OCI-LY1 (cell line): ENCODE measurements at regions not wholly inside any gene's neighbourhood (a gene's known extent, or its start where the extent isn't known, plus 50 kb on each side); places are given as distances from the start of the nearest gene placed in this dataset.

ENCODE experiments used
- H2AFZ ChIP-seq: fragments of 200-600 bp; sonication (generic), shearing (Covaris generic); 2 replicates; pipeline ENCODE4 v1.6.0; 2014; ENCODE audit warnings: antibody characterized with exemption, mild to moderate bottlenecking, low read length
- H3F3A ChIP-seq: fragments of 200-600 bp; sonication (generic), shearing (Covaris generic); 2 replicates; pipeline ENCODE4 v1.6.0; 2014; ENCODE audit warnings: mild to moderate bottlenecking, antibody characterized with exemption, low read length, moderate library complexity; ENCODE audit not compliant: insufficient read depth
- H3K27ac ChIP-seq: fragments of 200-600 bp; sonication (generic); 2 replicates; pipeline ENCODE4 v1.5.1; 2014; ENCODE audit warnings: low read length, mixed run types, mild to moderate bottlenecking, low read depth; ENCODE audit not compliant: poor library complexity, severe bottlenecking
- H3K27me3 ChIP-seq: fragments of 200-600 bp; sonication (generic); 2 replicates; pipeline ENCODE4 v1.6.0; 2014; ENCODE audit warnings: antibody characterized with exemption, mild to moderate bottlenecking, low read length, moderate library complexity; ENCODE audit not compliant: insufficient read depth
- H3K36me3 ChIP-seq: fragments of 200-600 bp; sonication (generic); 2 replicates; pipeline ENCODE4 v1.6.1; 2014; ENCODE audit warnings: mild to moderate bottlenecking, antibody characterized with exemption, low read length, moderate library complexity, mixed read lengths; ENCODE audit not compliant: insufficient read depth
- H3K4me1 ChIP-seq: fragments of 200-600 bp; sonication (generic); 2 replicates; pipeline ENCODE4 v1.5.1; 2014; ENCODE audit warnings: mild to moderate bottlenecking, low read length, moderate library complexity; ENCODE audit not compliant: insufficient read depth, severe bottlenecking
- H3K4me2 ChIP-seq: fragments of 200-600 bp; sonication (generic), shearing (Covaris generic); 2 replicates; pipeline ENCODE4 v1.6.1; 2014; ENCODE audit warnings: low read length
- H3K4me3 ChIP-seq: fragments of 200-600 bp; sonication (generic); 2 replicates; pipeline ENCODE4 v1.5.1; 2014; ENCODE audit warnings: low read length, low read depth, mild to moderate bottlenecking, mixed read lengths; ENCODE audit not compliant: poor library complexity, severe bottlenecking
- H3K79me2 ChIP-seq: fragments of 200-600 bp; shearing (Covaris generic); 2 replicates; pipeline ENCODE4 v1.6.1; 2016; ENCODE audit warnings: mixed run types, low read length, mixed read lengths; ENCODE audit not compliant: insufficient read depth
- H3K9ac ChIP-seq: fragments of 200-600 bp; sonication (generic), shearing (Covaris generic); 2 replicates; pipeline ENCODE4 v1.6.1; 2014; ENCODE audit warnings: mild to moderate bottlenecking, low read length, mixed read lengths
- H3K9me2 ChIP-seq: fragments of 200-600 bp; sonication (generic), shearing (Covaris generic); 2 replicates; pipeline ENCODE4 v1.6.1; 2014; ENCODE audit warnings: low read depth, mild to moderate bottlenecking, low read length, mixed read lengths
- H3K9me3 ChIP-seq: fragments of 200-600 bp; shearing (Covaris generic); 2 replicates; pipeline ENCODE4 v1.6.1; 2014; ENCODE audit warnings: low read length, mixed read lengths
- H4K20me1 ChIP-seq: fragments of 200-600 bp; sonication (generic), shearing (Covaris generic); 2 replicates; pipeline ENCODE4 v1.6.0; 2016; ENCODE audit warnings: mild to moderate bottlenecking, low read length; ENCODE audit not compliant: insufficient read depth
- CTCF ChIP-seq: fragments of 200-600 bp; sonication (generic), shearing (Covaris generic); IDR thresholded peaks from 2 replicates; pipeline ENCODE4 v1.5.1; 2017; ENCODE audit warnings: mild to moderate bottlenecking, antibody characterized with exemption, low read length, moderate library complexity, mixed read lengths
- EZH2 ChIP-seq: fragments of 200-600 bp; sonication (generic), shearing (Covaris generic); IDR thresholded peaks from 2 replicates; pipeline ENCODE4 v1.8.0; 2017; ENCODE audit warnings: borderline replicate concordance, mixed run types, mild to moderate bottlenecking, antibody characterized with exemption, low read length, moderate library complexity, mixed read lengths

- Histone ChIP-seq H3K9me3 (no peaks in the 10 kb centered on the region), H3K4me1 (no peaks in the 10 kb centered on the region), H3K4me2 (no peak overlapping the region), H3K4me3 (no peak overlapping the region), H3K36me3 (no peaks in the 10 kb centered on the region), H3K27ac (no peak overlapping the region), H3K27me3 (no peaks in the 10 kb centered on the region), H4K20me1 (no peaks in the 10 kb centered on the region), H3K9me2 (no peaks in the 10 kb centered on the region), H3K79me2 (no peaks in the 10 kb centered on the region), H2AFZ (no peak overlapping the region), H3K9ac (no peak overlapping the region), H3F3A (no peaks in the 10 kb centered on the region)
- TF ChIP-seq CTCF = no peak
- TF ChIP-seq EZH2 = no peak
Observed at GRCh38 chr1:190906206-190906725, 428.6 kb upstream of the BRINP3 start.

- H3K9ac ChIP-seq = no peak overlapping the region
- no peaks in the 10 kb centered on the region for H3F3A ChIP-seq
- no peaks in the 10 kb centered on the region for H3K27me3 ChIP-seq
- no peak overlapping the region for H3K4me2 ChIP-seq
- H3K4me1 ChIP-seq = no peaks in the 10 kb centered on the region
- no peak overlapping the region for H2AFZ ChIP-seq
- H4K20me1 ChIP-seq = no peaks in the 10 kb centered on the region
- no peak overlapping the region for H3K27ac ChIP-seq
- no peaks in the 10 kb centered on the region for H3K9me2 ChIP-seq
- no peaks in the 10 kb centered on the region for H3K36me3 ChIP-seq
- no peak overlapping the region for H3K4me3 ChIP-seq
- TF ChIP-seq EZH2 (no peak), CTCF (no peak)
- H3K9me3 ChIP-seq = no peaks in the 10 kb centered on the region
- no peaks in the 10 kb centered on the region for H3K79me2 ChIP-seq
Observed at GRCh38 chr1:190908246-190908645, 430.6 kb upstream of the BRINP3 start.

GRCh38 chr1:190908691-190909090 lies 431.0 kb upstream of the BRINP3 start:
- Histone ChIP-seq H3K27ac (no peak overlapping the region), H2AFZ (no peak overlapping the region), H3K4me3 (no peak overlapping the region), H3K9me2 (no peaks in the 10 kb centered on the region), H3K9me3 (no peaks in the 10 kb centered on the region), H3K36me3 (no peaks in the 10 kb centered on the region), H3F3A (no peaks in the 10 kb centered on the region), H3K9ac (no peak overlapping the region), H3K4me2 (no peak overlapping the region), H3K27me3 (no peaks in the 10 kb centered on the region), H4K20me1 (no peaks in the 10 kb centered on the region), H3K79me2 (no peaks in the 10 kb centered on the region), H3K4me1 (no peaks in the 10 kb centered on the region)
- no peak for TF ChIP-seq EZH2
- no peak for TF ChIP-seq CTCF
